ENCODE measurements at regions not wholly inside any gene's neighbourhood (a gene's known extent, or its start where the extent isn't known, plus 50 kb on each side); places are given as distances from the start of the nearest gene placed in this dataset.

GRCh38 chr4:189126040-189126439 lies 814.6 kb upstream of the FRG1 start:
- TF ChIP-seq GATA2 (IDR thresholded peaks at IDR 0.05; ENCODE audit: low read depth, low read length): no peak
- TF ChIP-seq GATA3 (IDR thresholded peaks at IDR 0.05; ENCODE audit: low read depth, low read length): no peak

GRCh38 chr4:189128341-189128740 lies 812.3 kb upstream of the FRG1 start:
- TF ChIP-seq GATA2 (IDR thresholded peaks at IDR 0.05; ENCODE audit: low read depth, low read length): no peak
- TF ChIP-seq GATA3 (IDR thresholded peaks at IDR 0.05; ENCODE audit: low read depth, low read length): no peak

GRCh38 chr4:189129044-189129694 lies 811.5 kb upstream of the FRG1 start:
- TF ChIP-seq GATA3 (IDR thresholded peaks at IDR 0.05; ENCODE audit: low read depth, low read length): no peak
- no peak for TF ChIP-seq GATA2 (IDR thresholded peaks at IDR 0.05; ENCODE audit: low read depth, low read length)

DNA sequence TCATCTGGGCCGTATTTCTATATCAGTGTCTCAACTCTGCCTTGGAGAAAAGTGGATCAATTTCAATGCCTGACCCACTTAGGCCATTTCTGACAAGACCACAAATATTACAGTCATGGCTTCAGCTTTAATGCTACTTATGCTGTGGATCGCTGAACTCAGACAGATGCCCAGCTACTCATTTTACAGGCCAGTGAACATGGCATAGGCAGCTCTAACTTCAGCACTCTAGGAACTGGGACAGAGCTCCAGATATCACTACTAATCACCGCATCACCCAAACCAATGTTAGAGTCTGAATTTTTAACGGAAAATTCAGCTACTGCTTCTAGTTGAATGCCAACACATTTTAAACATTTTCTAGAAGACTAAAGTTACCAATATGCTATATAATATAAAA lies 809.6 kb upstream of the FRG1 start:
- no peak for TF ChIP-seq GATA2 (IDR thresholded peaks at IDR 0.05; ENCODE audit: low read depth, low read length)
- no peak for TF ChIP-seq GATA3 (IDR thresholded peaks at IDR 0.05; ENCODE audit: low read depth, low read length)

GRCh38 chr4:189136462-189136861 lies 804.2 kb upstream of the FRG1 start:
- no peak for TF ChIP-seq GATA2 (IDR thresholded peaks at IDR 0.05; ENCODE audit: low read depth, low read length)
- no peak for TF ChIP-seq GATA3 (IDR thresholded peaks at IDR 0.05; ENCODE audit: low read depth, low read length)

DNA sequence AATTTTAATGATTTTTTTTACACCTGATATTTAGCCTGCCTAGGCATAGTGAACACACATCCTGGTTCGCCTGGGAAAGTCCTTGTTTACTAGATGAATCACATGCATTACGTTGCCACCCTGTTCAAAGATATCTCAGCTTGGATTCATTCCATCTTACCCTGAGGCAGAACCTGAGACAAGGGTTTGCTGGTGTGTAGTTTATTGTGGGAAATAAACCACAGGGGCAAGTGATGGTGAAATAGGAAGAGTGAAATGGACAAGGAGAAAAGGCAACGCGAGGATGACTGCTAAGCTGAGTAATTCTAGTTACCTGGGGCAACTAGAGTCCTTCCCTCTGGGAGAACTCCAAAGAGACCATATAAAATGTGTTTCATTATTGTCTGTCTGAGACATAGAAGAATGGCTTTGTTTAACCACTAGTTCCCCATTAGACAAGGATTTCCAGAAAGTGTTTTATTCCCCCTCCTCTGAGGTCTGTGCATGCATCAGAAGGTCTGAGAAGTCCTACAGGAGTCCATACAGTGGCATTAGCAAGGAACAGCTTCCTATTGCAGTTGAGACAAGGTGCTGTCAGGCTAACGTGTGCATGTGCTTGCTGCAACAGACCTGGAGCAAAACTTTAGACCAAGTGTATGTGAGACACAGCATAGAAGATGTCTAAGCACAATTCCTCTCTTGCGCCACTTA lies 797.3 kb upstream of the FRG1 start:
- TF ChIP-seq GATA3 (IDR thresholded peaks at IDR 0.05; ENCODE audit: low read depth, low read length) (no peak), GATA2 (IDR thresholded peaks at IDR 0.05; ENCODE audit: low read depth, low read length) (no peak)

GRCh38 chr4:189147005-189147929 lies 793.4 kb upstream of the FRG1 start:
- TF ChIP-seq GATA2 (IDR thresholded peaks at IDR 0.05; ENCODE audit: low read depth, low read length) (no peak), GATA3 (IDR thresholded peaks at IDR 0.05; ENCODE audit: low read depth, low read length) (no peak)

DNA sequence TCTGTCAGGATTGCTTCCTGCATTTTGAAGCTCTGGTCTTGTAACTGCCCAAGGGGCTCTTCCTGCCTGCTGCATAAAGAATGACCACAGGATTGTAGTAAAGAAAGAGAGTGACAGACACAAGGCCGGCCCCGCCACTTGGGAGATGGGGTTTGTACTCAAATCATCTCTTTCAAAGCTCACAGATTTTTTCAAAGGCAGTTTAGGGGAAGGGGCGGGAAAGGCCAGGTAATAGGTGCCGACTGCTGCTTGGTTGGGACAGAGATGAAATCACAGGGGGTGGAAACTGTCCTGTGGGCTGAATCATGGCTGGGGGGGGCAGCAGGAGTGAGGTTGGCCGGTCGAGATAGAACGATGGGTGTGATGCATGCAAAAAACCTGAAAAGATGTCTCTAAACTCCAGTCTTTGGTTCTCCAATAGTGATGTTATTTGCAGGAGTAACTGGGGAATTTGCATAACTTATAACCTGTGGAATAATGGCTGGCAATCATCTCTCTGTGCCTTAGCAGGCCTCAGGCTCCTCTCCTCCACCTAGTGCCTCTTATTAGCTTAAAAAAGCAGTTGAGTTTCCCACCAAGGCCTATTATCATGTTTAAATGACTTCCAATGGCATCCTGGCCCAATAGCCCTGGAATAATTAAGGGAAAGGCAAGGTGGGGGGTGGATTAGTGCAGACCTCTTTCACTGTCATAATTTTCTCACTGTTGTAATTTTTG lies 778.4 kb upstream of the FRG1 start:
- TF ChIP-seq GATA2 (IDR thresholded peaks at IDR 0.05; ENCODE audit: low read depth, low read length): no peak
- no peak for TF ChIP-seq GATA3 (IDR thresholded peaks at IDR 0.05; ENCODE audit: low read depth, low read length)

DNA sequence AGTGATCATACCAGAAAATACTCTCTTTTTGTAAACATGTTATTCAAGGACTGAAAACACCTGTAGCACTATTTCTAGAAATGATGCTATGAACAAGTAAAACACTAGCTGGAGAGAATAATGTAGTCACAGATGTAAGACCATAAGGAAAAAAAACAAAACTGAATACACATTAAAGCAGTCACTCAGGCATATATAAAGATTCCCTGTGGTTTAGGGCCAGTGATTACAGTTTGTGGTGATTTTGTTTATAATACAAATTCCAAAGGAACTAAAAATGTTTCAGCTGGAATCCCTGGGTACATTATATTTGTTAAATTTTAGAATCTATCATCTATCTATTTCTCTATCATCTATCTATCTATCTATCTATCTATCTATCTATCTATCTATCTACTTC lies 777.8 kb upstream of the FRG1 start:
- no peak for TF ChIP-seq GATA2 (IDR thresholded peaks at IDR 0.05; ENCODE audit: low read depth, low read length)
- TF ChIP-seq GATA3 (IDR thresholded peaks at IDR 0.05; ENCODE audit: low read depth, low read length): no peak

- no peak for TF ChIP-seq GATA3 (IDR thresholded peaks at IDR 0.05; ENCODE audit: low read depth, low read length)
- TF ChIP-seq GATA2 (IDR thresholded peaks at IDR 0.05; ENCODE audit: low read depth, low read length): no peak
Observed at GRCh38 chr4:189176002-189176401, 764.7 kb upstream of the FRG1 start.

DNA sequence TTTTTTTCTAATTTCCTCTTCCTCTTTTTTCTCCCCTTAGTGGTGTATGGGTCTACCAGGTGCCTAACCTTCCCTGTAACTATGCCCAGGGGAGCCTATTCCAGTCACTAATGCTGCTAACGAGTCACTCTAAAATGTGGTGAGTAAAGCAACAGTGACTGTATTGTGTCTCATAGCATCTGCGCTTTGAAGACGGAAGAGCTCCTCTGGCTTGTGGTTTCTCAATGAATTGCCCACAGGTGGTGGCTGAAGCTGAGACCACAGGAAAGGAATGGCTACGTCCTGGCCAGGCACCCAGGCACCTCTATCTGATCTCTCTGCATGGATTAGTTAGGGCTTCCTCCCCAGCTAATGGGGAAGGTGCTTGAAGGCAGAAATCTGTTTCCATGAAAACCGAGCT lies 763.5 kb upstream of the FRG1 start:
- TF ChIP-seq GATA3 (IDR thresholded peaks at IDR 0.05; ENCODE audit: low read depth, low read length): no peak
- TF ChIP-seq GATA2 (IDR thresholded peaks at IDR 0.05; ENCODE audit: low read depth, low read length): no peak

GRCh38 chr4:189178125-189178746 lies 762.4 kb upstream of the FRG1 start:
- TF ChIP-seq GATA2 (IDR thresholded peaks at IDR 0.05; ENCODE audit: low read depth, low read length) (no peak), GATA3 (IDR thresholded peaks at IDR 0.05; ENCODE audit: low read depth, low read length) (no peak)

GRCh38 chr4:189185810-189186432 lies 754.8 kb upstream of the FRG1 start:
- no peak for TF ChIP-seq GATA2 (IDR thresholded peaks at IDR 0.05; ENCODE audit: low read depth, low read length)
- no peak for TF ChIP-seq GATA3 (IDR thresholded peaks at IDR 0.05; ENCODE audit: low read depth, low read length)

All from SH-SY5Y (cell line).